K562 (cell line): ENCODE measurements at regions not wholly inside any gene's neighbourhood (a gene's known extent, or its start where the extent isn't known, plus 50 kb on each side); places are given as distances from the start of the nearest gene placed in this dataset.

Experiments used
- ATAC-seq: fragments of 200-7000 bp; cut with Tn5 transposase; 3 replicates; pipeline ENCODE4 v1.9.1; 2020; ENCODE audit warnings: moderate library complexity
- BruUV-seq: library from RNA; stranded (reverse); fragments of 400-500 nt; replicated peaks from 2 replicates; lab custom pipeline; 2021; lab: Mats Ljungman, UMichigan
- CTCF ChIA-PET: fragments of 300-600 bp; formaldehyde crosslinking; extraction: SDS; loops from one replicate; lab custom pipeline; 2021; ENCODE audit warnings: low intra/inter-chr PET ratio; lab: Yijun Ruan, JAX
- POLR2A ChIA-PET: fragments of 300-600, 350-650 bp; sonication (Branson Sonifier 250); formaldehyde crosslinking; extraction: SDS; loops from one replicate; lab custom pipeline; 2021; ENCODE audit warnings: antibody characterized with exemption, inconsistent platforms; lab: Yijun Ruan, JAX
- DNase-seq, 4 experiments: peaks; one replicate each; pipeline versions ENCODE4 v3.0.0 to v3.0.0-alpha.2; 2011 to 2018; ENCODE audit warnings: low spot score in 3 of 4, mixed read lengths in 3 of 4; ENCODE audit errors: extremely low read depth in 1 of 4
- FAIRE-seq: peaks from 2 replicates; lab custom pipeline; 2011; peaks lifted over from hg19 to GRCh38; lab: Jason Lieb, UNC
- H2AFZ ChIP-seq: 2 replicates; pipeline ENCODE4 v1.6.0; 2011; ENCODE audit warnings: low read depth, low read length, control low read depth, inconsistent platforms
- H3K27ac ChIP-seq: fragments of 200-600 bp; 3 replicates; pipeline ENCODE4 v1.8.0; 2011; ENCODE audit warnings: low read depth, mild to moderate bottlenecking, control low read depth, inconsistent platforms, low read length, moderate library complexity, mixed read lengths; ENCODE audit errors: extremely low read depth
- H3K27me3 ChIP-seq, 2 experiments: fragments of 300-600 bp in 1 of 2; 2 replicates in 1 of 2; 3 replicates in 1 of 2; pipeline versions ENCODE4 v1.6.0 to v1.8.0; 2011; ENCODE audit warnings: inconsistent platforms in 2 of 2, low read length in 2 of 2, mild to moderate bottlenecking in 1 of 2, mixed read lengths in 1 of 2, moderate library complexity in 1 of 2; ENCODE audit not compliant: control insufficient read depth in 2 of 2, insufficient read depth in 2 of 2
- H3K36me3 ChIP-seq: fragments of 300-600 bp; 3 replicates; pipeline ENCODE4 v1.8.0; 2011; ENCODE audit warnings: mild to moderate bottlenecking, low read length, inconsistent platforms; ENCODE audit not compliant: control insufficient read depth, insufficient read depth
- H3K4me1 ChIP-seq, 2 experiments: fragments of 200-600 bp in 1 of 2; replicated peaks in 1 of 2; 2 replicates in 1 of 2; 3 replicates in 1 of 2; pipeline versions ENCODE4 v1.5.1 to v1.8.0; 2011; ENCODE audit warnings: inconsistent platforms in 2 of 2, low read length in 2 of 2, mild to moderate bottlenecking in 1 of 2, mixed read lengths in 1 of 2, moderate library complexity in 1 of 2; ENCODE audit not compliant: control insufficient read depth in 2 of 2, insufficient read depth in 2 of 2
- H3K4me2 ChIP-seq: 2 replicates; pipeline ENCODE4 v1.6.1; 2011; ENCODE audit warnings: low read length, control low read depth, inconsistent platforms, mixed read lengths; ENCODE audit not compliant: insufficient read depth
- H3K4me3 ChIP-seq: fragments of 200-600 bp; sonication (generic), shearing (Covaris generic); 2 replicates; pipeline ENCODE4 v1.5.1; 2016; ENCODE audit warnings: control low read depth, inconsistent platforms
- H3K79me2 ChIP-seq: fragments of 200-600 bp; 3 replicates; pipeline ENCODE4 v1.8.0; 2011; ENCODE audit warnings: low read length, inconsistent platforms; ENCODE audit not compliant: control insufficient read depth, insufficient read depth
- H3K9ac ChIP-seq, 2 experiments: 2 replicates each; pipeline versions ENCODE4 v1.6.0 to v1.6.1; 2011; ENCODE audit warnings: low read depth in 2 of 2, low read length in 2 of 2, control low read depth in 1 of 2, inconsistent platforms in 1 of 2, mild to moderate bottlenecking in 1 of 2, mixed read lengths in 1 of 2; ENCODE audit not compliant: insufficient read depth in 1 of 2
- H3K9me1 ChIP-seq: one replicate; pipeline ENCODE4 v1.6.0; 2011; ENCODE audit warnings: inconsistent platforms, mild to moderate bottlenecking, low read length, moderate library complexity; ENCODE audit not compliant: control insufficient read depth, insufficient read depth
- H3K9me3 ChIP-seq: replicated peaks from 2 replicates; pipeline ENCODE4 v1.5.1; 2011; ENCODE audit warnings: low read depth, low read length, inconsistent platforms; ENCODE audit not compliant: control insufficient read depth, insufficient read depth
- H4K20me1 ChIP-seq: replicated peaks from 2 replicates; pipeline ENCODE4 v1.6.1; 2011; ENCODE audit warnings: low read length, inconsistent platforms, mixed read lengths; ENCODE audit not compliant: control insufficient read depth, insufficient read depth
- C11orf30 ChIP-seq: fragments of 450-650 bp; IDR thresholded peaks from 2 replicates; pipeline ENCODE4 v1.6.1; 2016; ENCODE audit warnings: low read depth, mild to moderate bottlenecking
- CC2D1A ChIP-seq: fragments of 450-650 bp; IDR thresholded peaks from 2 replicates; pipeline ENCODE4 v1.6.1; 2017; ENCODE audit warnings: mild to moderate bottlenecking
- FOXP1 ChIP-seq: sonication (generic); formaldehyde crosslinking; IDR thresholded peaks from 2 replicates; pipeline ENCODE4 v1.8.0; 2022; ENCODE audit warnings: mild to moderate bottlenecking, missing genetic modification reagents
- RUNX1 ChIP-seq: sonication (generic); IDR thresholded peaks from 2 replicates; pipeline ENCODE4 v1.6.1; 2016; ENCODE audit warnings: antibody characterized with exemption, low read depth
- STAG1 ChIP-seq: sonication (generic); formaldehyde crosslinking; IDR thresholded peaks from 2 replicates; pipeline ENCODE4 v1.5.0; 2020; ENCODE audit warnings: missing genetic modification reagents, borderline replicate concordance
- ZNF316 ChIP-seq: fragments of 450-650 bp; IDR thresholded peaks from 2 replicates; pipeline ENCODE4 v1.6.1; 2016
- WGBS: fragments of 100-300 bp; shearing (Covaris generic); methylation state at CpG from one replicate; pipeline ENCODE4 v1.1.6; 2016; ENCODE audit warnings: low coverage, mixed read lengths; ENCODE audit not compliant: insufficient coverage; ENCODE audit errors: missing lambda C conversion rate; 5-methylcytosine and 5-hydroxymethylcytosine counted together
- in situ Hi-C: fragments of 300-500 bp; cut with MboI; formaldehyde crosslinking; loops from 4 replicates; pipeline ENCODE4 v1.15.0; 2018; ENCODE audit warnings: inconsistent platforms, mixed read lengths
- intact Hi-C: fragments of 100-400 bp; cut with micrococcal nuclease; formaldehyde crosslinking; loops from 2 replicates; pipeline ENCODE4 v1.14.2; 2022
- TF ChIP-seq, protein P1 (sequence below), 2 experiments: fragments of 450-650 bp in 1 of 2; sonication (generic) in 1 of 2; formaldehyde crosslinking in 1 of 2; IDR thresholded peaks in 1 of 2; conservative IDR thresholded peaks in 1 of 2; 2 replicates each; pipeline versions ENCODE4 v1.6.1 to v1.8.1; 2016 to 2023; ENCODE audit warnings: mild to moderate bottlenecking in 2 of 2, moderate library complexity in 2 of 2, inconsistent platforms in 1 of 2, missing genetic modification reagents in 1 of 2
- TF ChIP-seq, protein P2 (sequence below), 3 experiments: fragments of 200-800 bp in 1 of 3; sonication (Bioruptor generic) in 1 of 3; sonication (generic) in 1 of 3; formaldehyde crosslinking in 1 of 3; IDR thresholded peaks; 2 replicates each; pipeline versions ENCODE4 v1.6.1 to v1.8.0; 2016 to 2022; ENCODE audit warnings: mild to moderate bottlenecking in 2 of 3, missing compliant biosample characterization in 2 of 3, missing genetic modification characterization in 2 of 3, missing genetic modification reagents in 1 of 3

DNA sequence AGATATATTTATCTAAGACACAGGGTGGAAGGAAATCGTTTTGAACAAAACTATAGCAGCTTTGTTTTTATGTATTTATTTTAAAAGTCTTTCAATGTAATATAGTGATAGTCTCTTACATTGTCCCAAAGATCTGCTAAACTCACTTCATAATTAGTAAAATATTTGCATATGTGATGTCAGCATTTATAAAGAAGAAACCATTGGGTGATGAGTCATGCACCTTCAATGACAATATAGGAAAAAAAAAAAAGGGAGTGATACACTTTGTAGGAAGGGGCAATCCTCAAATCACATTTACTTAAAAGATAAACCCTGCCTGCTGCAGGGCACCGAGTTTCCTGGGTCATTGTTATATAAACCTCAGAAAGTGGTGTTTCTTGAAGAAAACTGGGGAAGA, 112.4 kb upstream of the SEMA3C start:
- BruUV-seq, result no TSS peak
- in situ Hi-C loops, result no loop called here
- ChIA-PET CTCF (no interaction called here), POLR2A (no interaction called here)
- no peak for ATAC-seq
- no peak for TF ChIP-seq RUNX1
- peak; percentile 71 for TF ChIP-seq ZNF316
- TF ChIP-seq, protein P1, sequence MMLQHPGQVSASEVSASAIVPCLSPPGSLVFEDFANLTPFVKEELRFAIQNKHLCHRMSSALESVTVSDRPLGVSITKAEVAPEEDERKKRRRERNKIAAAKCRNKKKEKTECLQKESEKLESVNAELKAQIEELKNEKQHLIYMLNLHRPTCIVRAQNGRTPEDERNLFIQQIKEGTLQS (IDR thresholded peaks at IDR 0.05), result peak; percentile 38
- TF ChIP-seq, protein P1 (CRISPR knock-in tag; conservative IDR thresholded peaks at IDR 0.05), result no peak
- TF ChIP-seq C11orf30, result peak; percentile 19; the same call in 1 of the 2 replicates
- TF ChIP-seq CC2D1A, result no peak
- H2AFZ ChIP-seq, result no peak overlapping the region
- no peak overlapping the region for H3K4me3 ChIP-seq
- H3K79me2 ChIP-seq, result no peaks in the 10 kb centered on the region
- no peak overlapping the region for H3K9ac ChIP-seq
- no peaks in the 10 kb centered on the region for H3K9me3 ChIP-seq
- DNase-seq, result no peak
- intact Hi-C loops, result no loop called here
- no peaks in the 10 kb centered on the region for H3K27me3 ChIP-seq
- no peak overlapping the region for H3K27ac ChIP-seq
- H3K36me3 ChIP-seq, result no peaks in the 10 kb centered on the region
- H3K9me1 ChIP-seq, result no peaks in the 10 kb centered on the region
- FAIRE-seq, result no peak
- no peak overlapping the region for H3K4me2 ChIP-seq
- no peaks in the 10 kb centered on the region for H3K4me1 ChIP-seq
- no peaks in the 10 kb centered on the region for H4K20me1 ChIP-seq
- WGBS, result 0% methylated on average over 2 of the region's 2 CpGs

DNA sequence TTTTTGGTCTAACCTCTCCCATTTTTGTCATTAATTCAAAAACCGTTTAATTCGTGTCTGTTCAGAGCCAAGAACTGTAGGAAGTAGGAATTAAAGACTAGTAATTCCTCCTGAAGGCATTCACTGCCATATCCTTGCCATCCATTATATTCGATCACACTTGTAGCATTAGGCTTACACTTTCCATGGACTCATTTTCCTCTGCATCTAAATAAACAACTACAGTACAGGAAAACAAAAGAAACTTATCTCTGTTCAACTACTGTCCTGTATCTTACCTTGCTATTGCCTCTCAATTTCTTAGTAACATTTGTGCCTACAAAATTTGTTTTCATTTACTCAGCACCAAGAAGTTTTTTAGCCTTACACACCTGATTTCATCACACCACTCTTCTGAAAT, 111.6 kb upstream of the SEMA3C start:
- WGBS, result 14% methylated on average over 3 of the region's 3 CpGs
- Histone ChIP-seq H3K27ac (no peak overlapping the region), H3K36me3 (no peaks in the 10 kb centered on the region), H3K9me3 (no peaks in the 10 kb centered on the region), H4K20me1 (no peaks in the 10 kb centered on the region), H3K4me3 (no peak overlapping the region), H3K4me1 (no peaks in the 10 kb centered on the region), H2AFZ (no peak overlapping the region), H3K79me2 (no peaks in the 10 kb centered on the region), H3K27me3 (no peaks in the 10 kb centered on the region), H3K9me1 (no peaks in the 10 kb centered on the region), H3K9ac (no peak overlapping the region), H3K4me2 (no peak overlapping the region)
- in situ Hi-C loops (no loop called here), intact Hi-C loops (no loop called here)
- TF ChIP-seq, protein P2, sequence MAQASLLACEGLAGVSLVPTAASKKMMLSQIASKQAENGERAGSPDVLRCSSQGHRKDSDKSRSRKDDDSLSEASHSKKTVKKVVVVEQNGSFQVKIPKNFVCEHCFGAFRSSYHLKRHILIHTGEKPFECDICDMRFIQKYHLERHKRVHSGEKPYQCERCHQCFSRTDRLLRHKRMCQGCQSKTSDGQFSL (CRISPR knock-in tag; IDR thresholded peaks at IDR 0.05), result no peak
- TF ChIP-seq, protein P2 (tag; IDR thresholded peaks at IDR 0.05), result no peak
- TF ChIP-seq FOXP1 (no peak), STAG1 (no peak)
- ChIA-PET POLR2A (interaction anchor here (0.6 kb wide), 1 partner anchor 69 kb away, joined by 3 read pairs; no protein-coding TSS in a partner anchor), CTCF (no interaction called here)
- ATAC-seq, result no peak
- no TSS peak for BruUV-seq
- DNase-seq, result no peak
- no peak for FAIRE-seq
